ENCODE measurements at regions not wholly inside any gene's neighbourhood (a gene's known extent, or its start where the extent isn't known, plus 50 kb on each side); places are given as distances from the start of the nearest gene placed in this dataset.
"Not testable (repeated sequence)": the region's sequence is repeated elsewhere in the genome, so short reads cannot be mapped to it uniquely, and the experiment has no call there.

GRCh38 chr6:151695156-151695555 lies 112.3 kb upstream of the ESR1 start:
- Histone ChIP-seq H3K4me3 (ENCODE audit: low read depth, low read length) (no peak overlapping the region), H3K27ac (no peak overlapping the region), H3K9me3 (ENCODE audit: severe bottlenecking) (no peaks in the 10 kb centered on the region), H3K36me3 (no peaks in the 10 kb centered on the region), H3K27me3 (ENCODE audit: insufficient read depth, low read depth, severe bottlenecking) (no peaks in the 10 kb centered on the region)
- no peak for TF ChIP-seq CTCF (IDR thresholded peaks at IDR 0.05; ENCODE audit: low read depth, low read length)
- no peak for DNase-seq

- H3K27me3 ChIP-seq (ENCODE audit: insufficient read depth, low read depth, severe bottlenecking); H3K36me3 ChIP-seq; DNase-seq; H3K4me3 ChIP-seq (ENCODE audit: low read depth, low read length); H3K9me3 ChIP-seq (ENCODE audit: severe bottlenecking); H3K27ac ChIP-seq: not testable (repeated sequence)
Measured at GRCh38 chr6:151696302-151696701, 111.2 kb upstream of the ESR1 start.

- no peak overlapping the region for H3K27ac ChIP-seq
- no peaks in the 10 kb centered on the region for H3K27me3 ChIP-seq (ENCODE audit: insufficient read depth, low read depth, severe bottlenecking)
- TF ChIP-seq CTCF (IDR thresholded peaks at IDR 0.05; ENCODE audit: low read depth, low read length) = no peak
- no peaks in the 10 kb centered on the region for H3K36me3 ChIP-seq
- no peaks in the 10 kb centered on the region for H3K9me3 ChIP-seq (ENCODE audit: severe bottlenecking)
- DNase-seq = no peak
- no peak overlapping the region for H3K4me3 ChIP-seq (ENCODE audit: low read depth, low read length)
Measured at GRCh38 chr6:151698931-151699700, 108.4 kb upstream of the ESR1 start.

- no peak for TF ChIP-seq CTCF (IDR thresholded peaks at IDR 0.05; ENCODE audit: low read depth, low read length)
- H3K27me3 ChIP-seq (ENCODE audit: insufficient read depth, low read depth, severe bottlenecking) = no peaks in the 10 kb centered on the region
- no peaks in the 10 kb centered on the region for H3K9me3 ChIP-seq (ENCODE audit: severe bottlenecking)
- no peak overlapping the region for H3K4me3 ChIP-seq (ENCODE audit: low read depth, low read length)
- no peak for DNase-seq
- no peaks in the 10 kb centered on the region for H3K36me3 ChIP-seq
- no peak overlapping the region for H3K27ac ChIP-seq
Measured at GRCh38 chr6:151699719-151700118, 107.8 kb upstream of the ESR1 start.

GRCh38 chr6:151701911-151702562 lies 105.4 kb upstream of the ESR1 start:
- no peak overlapping the region for H3K4me3 ChIP-seq (ENCODE audit: low read depth, low read length)
- no peaks in the 10 kb centered on the region for H3K36me3 ChIP-seq
- DNase-seq = no peak
- H3K27me3 ChIP-seq (ENCODE audit: insufficient read depth, low read depth, severe bottlenecking) = no peaks in the 10 kb centered on the region
- no peak for TF ChIP-seq CTCF (IDR thresholded peaks at IDR 0.05; ENCODE audit: low read depth, low read length)
- H3K9me3 ChIP-seq (ENCODE audit: severe bottlenecking) = no peaks in the 10 kb centered on the region
- no peak overlapping the region for H3K27ac ChIP-seq

- Histone ChIP-seq H3K4me3 (ENCODE audit: low read depth, low read length) (no peak overlapping the region), H3K27ac (no peak overlapping the region), H3K9me3 (ENCODE audit: severe bottlenecking) (no peaks in the 10 kb centered on the region), H3K27me3 (ENCODE audit: insufficient read depth, low read depth, severe bottlenecking) (no peaks in the 10 kb centered on the region), H3K36me3 (no peaks in the 10 kb centered on the region)
- TF ChIP-seq CTCF (IDR thresholded peaks at IDR 0.05; ENCODE audit: low read depth, low read length) = no peak
- no peak for DNase-seq
Measured at GRCh38 chr6:151702851-151703658, 104.4 kb upstream of the ESR1 start.

All from WERI-Rb-1 (cell line).